Panc1 (cell line): ENCODE measurements at regions not wholly inside any gene's neighbourhood (a gene's known extent, or its start where the extent isn't known, plus 50 kb on each side); places are given as distances from the start of the nearest gene placed in this dataset.

ENCODE experiments used
- ATAC-seq: fragments of 200-7000 bp; cut with Tn5 transposase; 2 replicates; pipeline ENCODE4 v1.9.1; 2020; ENCODE audit warnings: mild to moderate bottlenecking, moderate library complexity
- BruUV-seq: library from RNA; stranded (reverse); fragments of 400-500 nt; replicated peaks from 2 replicates; lab custom pipeline; 2021; lab: Mats Ljungman, UMichigan
- CTCF ChIA-PET: fragments of 300-600 bp; sonication (Branson Sonifier 250); formaldehyde crosslinking; loops from one replicate; lab custom pipeline; 2022; ENCODE audit warnings: antibody characterized with exemption; lab: Charles Lee
- POLR2A ChIA-PET: fragments of 300-600 bp; sonication (Branson Sonifier 250); formaldehyde crosslinking; loops from one replicate; lab custom pipeline; 2022; ENCODE audit warnings: antibody characterized with exemption; lab: Charles Lee
- DNase-seq: peaks from one replicate; pipeline ENCODE4 v3.0.0-alpha.2; 2010; ENCODE audit warnings: low read depth, low spot score
- H3K27ac ChIP-seq: 2 replicates; pipeline ENCODE4 v1.5.1; 2011; ENCODE audit warnings: mild to moderate bottlenecking, low read length, inconsistent platforms
- H3K27me3 ChIP-seq: fragments of 200-500 bp; sonication (Bioruptor generic); 2 replicates; pipeline ENCODE4 v1.6.0; 2014; ENCODE audit warnings: low read length, inconsistent platforms; ENCODE audit not compliant: control insufficient read depth, insufficient read depth
- H3K36me3 ChIP-seq: fragments of 200-500 bp; sonication (Bioruptor generic); 2 replicates; pipeline ENCODE4 v1.5.1; 2014; ENCODE audit warnings: inconsistent platforms, mild to moderate bottlenecking, low read length, moderate library complexity; ENCODE audit not compliant: control insufficient read depth, insufficient read depth
- H3K4me1 ChIP-seq: 2 replicates; pipeline ENCODE4 v1.5.1; 2011; ENCODE audit warnings: inconsistent platforms, mild to moderate bottlenecking, low read length, moderate library complexity; ENCODE audit not compliant: control insufficient read depth, insufficient read depth
- H3K4me3 ChIP-seq, 2 experiments: 2 replicates each; pipeline ENCODE4 v1.5.1; 2011 to 2012; ENCODE audit warnings: low read depth in 2 of 2, low read length in 2 of 2, mild to moderate bottlenecking in 2 of 2, inconsistent platforms in 1 of 2, moderate library complexity in 1 of 2
- H3K9me3 ChIP-seq: fragments of 200-500 bp; sonication (Bioruptor generic); 2 replicates; pipeline ENCODE4 v1.5.1; 2014; ENCODE audit warnings: low read depth, mild to moderate bottlenecking, inconsistent platforms, low read length, moderate library complexity; ENCODE audit not compliant: control insufficient read depth, insufficient read depth
- POLR2AphosphoS5 ChIP-seq: IDR thresholded peaks from 2 replicates; pipeline ENCODE4 v1.6.1; 2012; ENCODE audit warnings: mild to moderate bottlenecking, low read depth, low read length, moderate library complexity
- REST ChIP-seq, 2 experiments: IDR thresholded peaks; 2 replicates each; pipeline ENCODE4 v1.6.1; 2011 to 2012; ENCODE audit warnings: low read depth in 2 of 2, control low read depth in 1 of 2, low read length in 1 of 2, mild to moderate bottlenecking in 1 of 2, moderate library complexity in 1 of 2; ENCODE audit not compliant: insufficient read depth in 1 of 2
- SIN3A ChIP-seq: IDR thresholded peaks from 2 replicates; pipeline ENCODE4 v1.6.1; 2012; ENCODE audit warnings: low read depth, mild to moderate bottlenecking, low read length, moderate library complexity, borderline replicate concordance; ENCODE audit not compliant: insufficient read depth
- TCF7L2 ChIP-seq: IDR thresholded peaks from 2 replicates; pipeline ENCODE4 v1.6.1; 2011; ENCODE audit warnings: mild to moderate bottlenecking, low read depth, low read length, inconsistent platforms
- in situ Hi-C: cut with HindIII; loops from 2 replicates; pipeline ENCODE4 v1.10.0; 2016; ENCODE audit warnings: low sequenced_read_pairs, low pct_unique_long_range_greater_than_20kb
- intact Hi-C: fragments of 100-400 bp; cut with micrococcal nuclease; formaldehyde crosslinking; loops from one replicate; pipeline ENCODE4 v1.10.0; 2022; ENCODE audit not compliant: unreplicated experiment
- TF ChIP-seq, protein P1 (sequence below): fragments of 450-650 bp; IDR thresholded peaks from 2 replicates; pipeline ENCODE4 v1.5.1; 2017; ENCODE audit warnings: mild to moderate bottlenecking

DNA sequence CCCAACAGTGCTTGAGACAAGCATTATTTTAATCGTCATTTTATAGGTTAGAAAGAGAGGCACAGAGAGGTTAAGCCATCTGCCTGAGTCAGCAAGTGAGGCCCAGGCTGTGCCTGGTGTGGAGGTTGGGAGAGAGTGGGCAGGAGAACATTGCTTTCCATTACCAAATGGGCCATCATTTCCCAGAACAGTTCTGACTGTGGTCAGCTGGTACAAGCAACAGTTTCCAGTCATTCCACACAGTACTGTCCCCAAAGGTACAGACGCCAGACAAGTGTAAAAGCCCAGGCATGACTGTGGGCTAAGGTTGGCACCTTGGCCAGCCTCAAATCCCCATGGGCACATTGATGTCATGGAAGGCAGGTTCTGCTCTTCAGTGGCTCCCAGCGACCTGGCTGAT is 98.2 kb upstream of the LCLAT1 start:
- no peak for DNase-seq

GRCh38 chr2:30349691-30350090 is 97.4 kb upstream of the LCLAT1 start:
- Histone ChIP-seq H3K36me3 (no peaks in the 10 kb centered on the region), H3K27me3 (no peaks in the 10 kb centered on the region), H3K4me3 (no peak overlapping the region), H3K9me3 (no peaks in the 10 kb centered on the region), H3K4me1 (no peaks in the 10 kb centered on the region), H3K27ac (no peak overlapping the region)
- intact Hi-C loops (no loop called here), in situ Hi-C loops (no loop called here)
- ATAC-seq (no peak), DNase-seq (no peak)
- POLR2A ChIA-PET, result interaction anchor here (0.7 kb wide), 1 partner anchor 226 kb away, joined by 4 read pairs; no protein-coding TSS in a partner anchor
- TF ChIP-seq TCF7L2 (no peak), POLR2AphosphoS5 (no peak), SIN3A (no peak), REST (IDR thresholded peaks at IDR 0.05; ENCODE audit: insufficient read depth in 1 of 2, low read depth in 2 of 2, low read length in 1 of 2) (no peak)
- TF ChIP-seq, protein P1, sequence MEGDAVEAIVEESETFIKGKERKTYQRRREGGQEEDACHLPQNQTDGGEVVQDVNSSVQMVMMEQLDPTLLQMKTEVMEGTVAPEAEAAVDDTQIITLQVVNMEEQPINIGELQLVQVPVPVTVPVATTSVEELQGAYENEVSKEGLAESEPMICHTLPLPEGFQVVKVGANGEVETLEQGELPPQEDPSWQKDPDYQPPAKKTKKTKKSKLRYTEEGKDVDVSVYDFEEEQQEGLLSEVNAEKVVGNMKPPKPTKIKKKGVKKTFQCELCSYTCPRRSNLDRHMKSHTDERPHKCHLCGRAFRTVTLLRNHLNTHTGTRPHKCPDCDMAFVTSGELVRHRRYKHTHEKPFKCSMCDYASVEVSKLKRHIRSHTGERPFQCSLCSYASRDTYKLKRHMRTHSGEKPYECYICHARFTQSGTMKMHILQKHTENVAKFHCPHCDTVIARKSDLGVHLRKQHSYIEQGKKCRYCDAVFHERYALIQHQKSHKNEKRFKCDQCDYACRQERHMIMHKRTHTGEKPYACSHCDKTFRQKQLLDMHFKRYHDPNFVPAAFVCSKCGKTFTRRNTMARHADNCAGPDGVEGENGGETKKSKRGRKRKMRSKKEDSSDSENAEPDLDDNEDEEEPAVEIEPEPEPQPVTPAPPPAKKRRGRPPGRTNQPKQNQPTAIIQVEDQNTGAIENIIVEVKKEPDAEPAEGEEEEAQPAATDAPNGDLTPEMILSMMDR, result no peak
- CTCF ChIA-PET, result no interaction called here
- no TSS peak for BruUV-seq

More for the DNA sequence above, 98.2 kb upstream of the LCLAT1 start:
- ATAC-seq, result no peak
- intact Hi-C loops, result no loop called here
- Histone ChIP-seq H3K4me1 (no peaks in the 10 kb centered on the region), H3K4me3 (no peak overlapping the region), H3K36me3 (no peaks in the 10 kb centered on the region), H3K27me3 (no peaks in the 10 kb centered on the region), H3K27ac (no peak overlapping the region), H3K9me3 (no peaks in the 10 kb centered on the region)
- TF ChIP-seq TCF7L2 (no peak), REST (IDR thresholded peaks at IDR 0.05; ENCODE audit: insufficient read depth in 1 of 2, low read depth in 2 of 2, low read length in 1 of 2) (no peak), SIN3A (no peak), POLR2AphosphoS5 (no peak)
- TF ChIP-seq, protein P1, result no peak
- BruUV-seq, result no TSS peak
- POLR2A ChIA-PET, result no interaction called here
- in situ Hi-C loops, result no loop called here
- CTCF ChIA-PET, result interaction anchor here (0.7 kb wide), 1 partner anchor 901 kb away, joined by 6 read pairs; no protein-coding TSS in a partner anchor
